ENCODE measurements at regions not wholly inside any gene's neighbourhood (a gene's known extent, or its start where the extent isn't known, plus 50 kb on each side); places are given as distances from the start of the nearest gene placed in this dataset.

DNA sequence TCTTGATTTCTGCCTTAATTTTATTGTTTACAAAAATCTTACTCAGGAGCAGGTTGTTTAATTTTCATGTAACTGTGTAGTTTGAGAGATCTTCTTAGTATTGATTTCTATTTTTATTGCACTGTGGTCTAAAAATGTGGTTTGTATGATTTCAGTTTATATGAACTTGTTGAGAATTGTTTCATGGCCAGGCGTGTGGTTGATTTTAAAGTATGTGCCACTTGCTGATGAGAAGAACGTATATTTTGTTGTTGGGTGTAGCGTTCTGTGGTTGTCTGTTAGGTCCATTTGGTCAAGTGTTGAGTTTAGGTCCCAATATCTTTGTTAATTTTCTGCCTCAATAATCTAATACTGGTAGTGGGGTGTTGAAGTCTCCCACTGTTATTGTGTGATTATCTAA lies 996.8 kb downstream of the PCDH19 start:
- no peak overlapping the region for H3K27ac ChIP-seq (ENCODE audit: extremely low read depth, low read depth, low read length)
- ChIA-PET POLR2A (no interaction called here), CTCF (no interaction called here)
- no peaks in the 10 kb centered on the region for H3K4me1 ChIP-seq (ENCODE audit: control insufficient read depth, insufficient read depth, low read length)
- TF ChIP-seq INSM2 (tag by site-specific recombination; IDR thresholded peaks at IDR 0.05) (no peak), ZSCAN23 (tag by site-specific recombination; IDR thresholded peaks at IDR 0.05) (no peak), ZNF174 (tag by site-specific recombination; IDR thresholded peaks at IDR 0.05) (no peak), TRIM28 (IDR thresholded peaks at IDR 0.05; ENCODE audit: borderline replicate concordance, low read length) (no peak), ZSCAN18 (tag by site-specific recombination; IDR thresholded peaks at IDR 0.05) (no peak), ZXDB (tag by site-specific recombination; IDR thresholded peaks at IDR 0.05) (no peak), ZNF558 (tag by site-specific recombination; IDR thresholded peaks at IDR 0.05) (no peak), ZNF366 (tag by site-specific recombination; conservative IDR thresholded peaks at IDR 0.05) (no peak), ZNF211 (tag by site-specific recombination; IDR thresholded peaks at IDR 0.05; ENCODE audit: low read depth) (no peak), ZFHX2 (tag by site-specific recombination; conservative IDR thresholded peaks at IDR 0.05) (no peak), ZBTB11 (tag by site-specific recombination; conservative IDR thresholded peaks at IDR 0.05; ENCODE audit: low read depth) (no peak), TSHZ1 (tag by site-specific recombination; IDR thresholded peaks at IDR 0.05; ENCODE audit: borderline replicate concordance) (no peak), ZNF48 (tag by site-specific recombination; IDR thresholded peaks at IDR 0.05) (no peak)
- TF ChIP-seq, protein P1, sequence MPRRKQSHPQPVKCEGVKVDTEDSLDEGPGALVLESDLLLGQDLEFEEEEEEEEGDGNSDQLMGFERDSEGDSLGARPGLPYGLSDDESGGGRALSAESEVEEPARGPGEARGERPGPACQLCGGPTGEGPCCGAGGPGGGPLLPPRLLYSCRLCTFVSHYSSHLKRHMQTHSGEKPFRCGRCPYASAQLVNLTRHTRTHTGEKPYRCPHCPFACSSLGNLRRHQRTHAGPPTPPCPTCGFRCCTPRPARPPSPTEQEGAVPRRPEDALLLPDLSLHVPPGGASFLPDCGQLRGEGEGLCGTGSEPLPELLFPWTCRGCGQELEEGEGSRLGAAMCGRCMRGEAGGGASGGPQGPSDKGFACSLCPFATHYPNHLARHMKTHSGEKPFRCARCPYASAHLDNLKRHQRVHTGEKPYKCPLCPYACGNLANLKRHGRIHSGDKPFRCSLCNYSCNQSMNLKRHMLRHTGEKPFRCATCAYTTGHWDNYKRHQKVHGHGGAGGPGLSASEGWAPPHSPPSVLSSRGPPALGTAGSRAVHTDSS (tag by site-specific recombination; IDR thresholded peaks at IDR 0.05): no peak
- H3K36me3 ChIP-seq (ENCODE audit: control insufficient read depth in 2 of 2, insufficient read depth in 1 of 2, low read length in 2 of 2): no peaks in the 10 kb centered on the region
- no peaks in the 10 kb centered on the region for H3K9me3 ChIP-seq (ENCODE audit: control insufficient read depth, insufficient read depth, low read depth, low read length)
- no peak overlapping the region for H3K4me3 ChIP-seq (ENCODE audit: low read depth, low read length)

- Histone ChIP-seq H3K27ac (ENCODE audit: extremely low read depth, low read depth, low read length) (no peak overlapping the region), H3K36me3 (ENCODE audit: control insufficient read depth in 2 of 2, insufficient read depth in 1 of 2, low read length in 2 of 2) (no peaks in the 10 kb centered on the region), H3K4me3 (ENCODE audit: low read depth, low read length) (no peak overlapping the region), H3K4me1 (ENCODE audit: control insufficient read depth, insufficient read depth, low read length) (no peaks in the 10 kb centered on the region), H3K9me3 (ENCODE audit: control insufficient read depth, insufficient read depth, low read depth, low read length) (no peaks in the 10 kb centered on the region; the same call in 1 of the 2 replicates)
- POLR2A ChIA-PET: no interaction called here
- CTCF ChIA-PET: no interaction called here
- TF ChIP-seq BCL6B (tag by site-specific recombination; IDR thresholded peaks at IDR 0.05) (no peak), AEBP2 (tag by site-specific recombination; IDR thresholded peaks at IDR 0.05; ENCODE audit: borderline replicate concordance) (no peak), ZSCAN4 (tag by site-specific recombination; IDR thresholded peaks at IDR 0.05) (no peak), ZNF394 (tag by site-specific recombination; IDR thresholded peaks at IDR 0.05; ENCODE audit: borderline replicate concordance) (no peak), ZNF658 (tag by site-specific recombination; IDR thresholded peaks at IDR 0.05) (no peak), ZNF211 (tag by site-specific recombination; IDR thresholded peaks at IDR 0.05; ENCODE audit: low read depth) (no peak)
Measured at GRCh38 chrX:99398545-99398944, 1011.5 kb downstream of the PCDH19 start.

All from HEK293 (cell line).